Suppressor macrophage treated with lipopolysaccharide for 1 hour (primary cell): ENCODE measurements at regions not wholly inside any gene's neighbourhood (a gene's known extent, or its start where the extent isn't known, plus 50 kb on each side); places are given as distances from the start of the nearest gene placed in this dataset.
A peak's percentile ranks its signal among the peaks of the same experiment; 100 is the strongest.

ENCODE experiments used
- DNase-seq, 3 donors: peaks; one replicate each; pipeline ENCODE4 v3.0.0-alpha.2; 2020 to 2022

- DNase-seq: no peak
Measured at GRCh38 chr12:127538316-127538715, 728.7 kb upstream of the TMEM132C start.

- DNase-seq: no peak
Measured at GRCh38 chr12:127539226-127539858, 727.6 kb upstream of the TMEM132C start.

GRCh38 chr12:127542391-127542790, 724.6 kb upstream of the TMEM132C start:
- DNase-seq: no peak

- no peak for DNase-seq
Measured at GRCh38 chr12:127542931-127543330, 724.0 kb upstream of the TMEM132C start.

GRCh38 chr12:127546721-127547505, 720.1 kb upstream of the TMEM132C start:
- DNase-seq: no peak

- no peak for DNase-seq
Measured at GRCh38 chr12:127548123-127548553, 718.8 kb upstream of the TMEM132C start.

- DNase-seq: no peak
Measured at GRCh38 chr12:127550271-127550670, 716.7 kb upstream of the TMEM132C start.

GRCh38 chr12:127552838-127553237, 714.1 kb upstream of the TMEM132C start:
- DNase-seq: no peak

- DNase-seq: no peak
Measured at GRCh38 chr12:127555071-127555470, 711.9 kb upstream of the TMEM132C start.

- peak; percentile 5 to 50 (median 44) for DNase-seq
Measured at GRCh38 chr12:127556231-127556886, 710.6 kb upstream of the TMEM132C start.

- no peak for DNase-seq
Measured at GRCh38 chr12:127558361-127558760, 708.6 kb upstream of the TMEM132C start.

- peak; percentile 5 to 36 (median 27) for DNase-seq
Measured at GRCh38 chr12:127559349-127560040, 707.5 kb upstream of the TMEM132C start.

GRCh38 chr12:127560041-127560478, 706.9 kb upstream of the TMEM132C start:
- no peak for DNase-seq

- no peak for DNase-seq
Measured at GRCh38 chr12:127562816-127563215, 704.2 kb upstream of the TMEM132C start.

GRCh38 chr12:127565241-127565640, 701.7 kb upstream of the TMEM132C start:
- no peak for DNase-seq

- DNase-seq: no peak
Measured at GRCh38 chr12:127567531-127567930, 699.4 kb upstream of the TMEM132C start.

GRCh38 chr12:127570387-127570786, 696.6 kb upstream of the TMEM132C start:
- DNase-seq: no peak

- no peak for DNase-seq
Measured at GRCh38 chr12:127570793-127571360, 696.1 kb upstream of the TMEM132C start.

- no peak for DNase-seq
Measured at GRCh38 chr12:127571578-127571977, 695.4 kb upstream of the TMEM132C start.

- DNase-seq: no peak
Measured at GRCh38 chr12:127579446-127579845, 687.5 kb upstream of the TMEM132C start.

GRCh38 chr12:127582074-127582473, 684.9 kb upstream of the TMEM132C start:
- DNase-seq: no peak

GRCh38 chr12:127583041-127583440, 683.9 kb upstream of the TMEM132C start:
- no peak for DNase-seq

- no peak for DNase-seq
Measured at GRCh38 chr12:127588249-127588648, 678.7 kb upstream of the TMEM132C start.
